ENCODE measurements at regions not wholly inside any gene's neighbourhood (a gene's known extent, or its start where the extent isn't known, plus 50 kb on each side); places are given as distances from the start of the nearest gene placed in this dataset.
"Not testable (repeated sequence)": the region's sequence is repeated elsewhere in the genome, so short reads cannot be mapped to it uniquely, and the experiment has no call there.

GRCh38 chr3:106850437-106850836, 526.8 kb upstream of the CCDC54 start:
- Histone ChIP-seq H3K27me3 (no peaks in the 10 kb centered on the region), H3K4me1 (no peaks in the 10 kb centered on the region), H3K27ac (no peak overlapping the region), H3K9ac (ENCODE audit: low read depth in 2 of 2, low read length in 2 of 2) (no peak overlapping the region), H3K9me3 (no peaks in the 10 kb centered on the region), H3K36me3 (no peaks in the 10 kb centered on the region), H3K4me3 (no peak overlapping the region)
- no peak for DNase-seq
- intact Hi-C loops (cut with DNase I) = no loop called here
- TF ChIP-seq, protein P1, sequence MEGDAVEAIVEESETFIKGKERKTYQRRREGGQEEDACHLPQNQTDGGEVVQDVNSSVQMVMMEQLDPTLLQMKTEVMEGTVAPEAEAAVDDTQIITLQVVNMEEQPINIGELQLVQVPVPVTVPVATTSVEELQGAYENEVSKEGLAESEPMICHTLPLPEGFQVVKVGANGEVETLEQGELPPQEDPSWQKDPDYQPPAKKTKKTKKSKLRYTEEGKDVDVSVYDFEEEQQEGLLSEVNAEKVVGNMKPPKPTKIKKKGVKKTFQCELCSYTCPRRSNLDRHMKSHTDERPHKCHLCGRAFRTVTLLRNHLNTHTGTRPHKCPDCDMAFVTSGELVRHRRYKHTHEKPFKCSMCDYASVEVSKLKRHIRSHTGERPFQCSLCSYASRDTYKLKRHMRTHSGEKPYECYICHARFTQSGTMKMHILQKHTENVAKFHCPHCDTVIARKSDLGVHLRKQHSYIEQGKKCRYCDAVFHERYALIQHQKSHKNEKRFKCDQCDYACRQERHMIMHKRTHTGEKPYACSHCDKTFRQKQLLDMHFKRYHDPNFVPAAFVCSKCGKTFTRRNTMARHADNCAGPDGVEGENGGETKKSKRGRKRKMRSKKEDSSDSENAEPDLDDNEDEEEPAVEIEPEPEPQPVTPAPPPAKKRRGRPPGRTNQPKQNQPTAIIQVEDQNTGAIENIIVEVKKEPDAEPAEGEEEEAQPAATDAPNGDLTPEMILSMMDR (IDR thresholded peaks at IDR 0.05) = no peak

DNA sequence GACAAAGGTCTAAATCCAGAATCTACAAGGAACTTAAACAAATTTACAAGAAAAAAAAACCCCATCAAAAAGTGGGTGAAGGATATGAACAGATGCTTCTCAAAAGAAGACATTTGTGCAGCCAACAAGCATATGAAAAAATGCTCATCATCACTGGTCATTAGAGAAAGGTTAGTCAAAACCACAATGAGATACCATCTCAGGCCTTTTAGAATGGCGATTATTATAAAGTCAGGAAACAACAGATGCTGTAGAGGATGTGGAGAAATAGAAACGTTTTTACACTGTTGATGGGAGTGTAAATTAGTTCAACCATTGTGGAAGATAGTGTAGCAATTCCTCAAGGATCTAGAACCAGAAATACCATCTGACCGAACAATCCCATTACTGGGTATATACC, 518.9 kb upstream of the CCDC54 start:
- H3K27me3 ChIP-seq; DNase-seq; H3K9ac ChIP-seq (ENCODE audit: low read depth in 2 of 2, low read length in 2 of 2); H3K36me3 ChIP-seq; H3K27ac ChIP-seq; H3K9me3 ChIP-seq; intact Hi-C loops (cut with DNase I); H3K4me1 ChIP-seq; H3K4me3 ChIP-seq: not testable (repeated sequence)

DNA sequence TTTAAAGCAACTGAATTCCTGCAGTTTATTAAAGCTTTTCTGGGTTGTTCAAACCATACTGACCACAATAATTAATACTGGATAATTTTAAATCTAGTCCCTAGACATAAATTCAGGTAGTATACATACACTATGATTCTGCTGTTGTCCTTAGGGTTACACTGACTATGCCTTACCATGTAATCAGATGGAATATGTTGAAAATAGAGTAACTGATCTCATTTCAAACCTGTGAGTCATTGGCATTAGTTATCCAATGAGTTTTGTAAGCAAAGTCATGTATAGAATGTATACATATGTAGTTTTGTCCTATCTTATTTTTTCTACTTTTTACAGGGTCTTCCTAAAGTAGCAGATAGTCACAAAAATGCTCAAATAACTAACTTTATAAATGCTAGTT, 517.1 kb upstream of the CCDC54 start:
- TF ChIP-seq, protein P1 (IDR thresholded peaks at IDR 0.05) = no peak
- intact Hi-C loops (cut with DNase I) = no loop called here
- Histone ChIP-seq H3K4me3 (no peak overlapping the region), H3K4me1 (no peaks in the 10 kb centered on the region), H3K36me3 (no peaks in the 10 kb centered on the region), H3K27me3 (no peaks in the 10 kb centered on the region), H3K9me3 (no peaks in the 10 kb centered on the region), H3K27ac (no peak overlapping the region), H3K9ac (ENCODE audit: low read depth in 2 of 2, low read length in 2 of 2) (no peak overlapping the region)
- no peak for DNase-seq

- no peak overlapping the region for H3K4me3 ChIP-seq
- TF ChIP-seq, protein P1 (IDR thresholded peaks at IDR 0.05) = no peak
- H3K27me3 ChIP-seq = no peaks in the 10 kb centered on the region
- no peaks in the 10 kb centered on the region for H3K4me1 ChIP-seq
- intact Hi-C loops (cut with DNase I) = no loop called here
- no peak for DNase-seq
- H3K27ac ChIP-seq = no peak overlapping the region
- no peaks in the 10 kb centered on the region for H3K36me3 ChIP-seq
- no peaks in the 10 kb centered on the region for H3K9me3 ChIP-seq
- H3K9ac ChIP-seq (ENCODE audit: low read depth in 2 of 2, low read length in 2 of 2) = no peak overlapping the region
Observed at GRCh38 chr3:106862067-106862466, 515.2 kb upstream of the CCDC54 start.

DNA sequence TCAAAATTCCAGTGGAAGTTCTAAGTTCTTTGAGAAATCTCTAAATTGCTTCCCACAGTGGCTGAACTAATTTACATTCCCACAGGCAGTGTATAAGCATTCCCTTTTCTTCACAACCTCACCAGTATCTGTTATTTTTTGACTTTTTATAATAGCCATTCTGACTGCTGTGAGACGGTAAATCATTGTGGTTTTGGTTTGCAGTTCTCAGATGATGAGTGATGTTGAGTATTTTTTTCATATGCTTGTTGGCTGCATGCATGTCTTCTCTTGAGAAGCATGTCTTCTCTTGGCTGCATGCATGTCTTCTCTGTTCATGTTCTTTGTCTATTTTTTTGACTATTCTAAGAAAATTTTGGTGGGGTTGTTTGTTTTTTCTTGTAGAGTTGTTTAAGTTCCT, 499.6 kb upstream of the CCDC54 start:
- no peak overlapping the region for H3K4me3 ChIP-seq
- intact Hi-C loops (cut with DNase I) = no loop called here
- H3K27ac ChIP-seq = no peak overlapping the region
- no peaks in the 10 kb centered on the region for H3K4me1 ChIP-seq
- H3K9me3 ChIP-seq = no peaks in the 10 kb centered on the region
- TF ChIP-seq, protein P1 (IDR thresholded peaks at IDR 0.05) = no peak
- no peaks in the 10 kb centered on the region for H3K27me3 ChIP-seq
- no peaks in the 10 kb centered on the region for H3K36me3 ChIP-seq
- DNase-seq = no peak
- no peak overlapping the region for H3K9ac ChIP-seq (ENCODE audit: low read depth in 2 of 2, low read length in 2 of 2)

DNA sequence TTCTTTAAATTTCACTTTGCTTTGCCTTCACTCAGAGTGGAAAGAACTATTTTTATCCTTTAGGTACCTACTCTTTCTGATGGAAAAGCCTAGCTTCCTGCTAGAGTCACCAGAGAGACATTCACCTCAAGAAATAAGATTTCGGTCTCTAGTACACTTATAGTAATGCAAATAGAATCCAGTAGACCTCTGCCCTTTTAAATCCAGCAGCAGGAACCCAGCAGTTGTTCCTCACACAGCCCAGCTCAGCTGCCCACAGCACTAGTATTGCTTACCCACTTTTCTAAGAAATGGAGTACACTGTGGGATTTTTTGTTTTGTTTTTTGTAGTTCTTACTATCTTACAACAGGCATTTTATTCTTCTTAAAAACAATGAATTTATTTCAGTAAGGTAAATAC, 497.0 kb upstream of the CCDC54 start:
- H3K9ac ChIP-seq (ENCODE audit: low read depth in 2 of 2, low read length in 2 of 2) = no peak overlapping the region
- H3K4me1 ChIP-seq = no peaks in the 10 kb centered on the region
- intact Hi-C loops (cut with DNase I) = no loop called here
- TF ChIP-seq, protein P1 (IDR thresholded peaks at IDR 0.05) = no peak
- H3K27me3 ChIP-seq = no peaks in the 10 kb centered on the region
- no peak overlapping the region for H3K27ac ChIP-seq
- no peak overlapping the region for H3K4me3 ChIP-seq
- H3K36me3 ChIP-seq = no peaks in the 10 kb centered on the region
- DNase-seq = no peak
- H3K9me3 ChIP-seq = no peaks in the 10 kb centered on the region

Data from colonic mucosa (tissue), 4 donors.